GM21737 (cell line): ENCODE measurements at regions not wholly inside any gene's neighbourhood (a gene's known extent, or its start where the extent isn't known, plus 50 kb on each side); places are given as distances from the start of the nearest gene placed in this dataset.
"Not testable (repeated sequence)": the region's sequence is repeated elsewhere in the genome, so short reads cannot be mapped to it uniquely, and the experiment has no call there.

ENCODE experiments used
- ATAC-seq: cut with Tn5 transposase; IDR thresholded peaks from one replicate; pipeline ENCODE4 v1.9.1; 2021; ENCODE audit warnings: mild to moderate bottlenecking, moderate library complexity; ENCODE audit not compliant: unreplicated experiment

- not testable (repeated sequence) for ATAC-seq
Observed at GRCh38 chr1:166602801-166603200, 236.5 kb upstream of the POGK start.

- no peak for ATAC-seq
Observed at GRCh38 chr1:166603296-166603695, 236.0 kb upstream of the POGK start.

DNA sequence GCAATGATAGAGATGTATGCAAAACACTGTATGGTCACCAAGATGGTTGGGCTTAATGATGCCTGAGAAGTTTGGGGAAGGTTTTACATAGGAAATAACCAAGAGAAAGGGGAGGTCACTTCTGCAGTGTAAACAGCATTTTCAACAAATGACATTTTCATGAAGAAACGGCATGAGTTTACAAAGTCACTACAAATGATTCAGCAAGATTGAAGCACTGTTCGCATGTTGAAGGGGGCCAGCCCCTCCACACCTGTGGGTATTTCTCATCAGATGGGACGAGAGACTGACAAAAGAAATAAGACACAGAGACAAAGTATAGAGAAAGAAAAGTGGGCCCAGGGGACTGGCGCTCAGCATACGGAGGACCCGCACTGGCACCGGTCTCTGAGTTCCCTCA lies 234.1 kb upstream of the POGK start:
- ATAC-seq: no peak

DNA sequence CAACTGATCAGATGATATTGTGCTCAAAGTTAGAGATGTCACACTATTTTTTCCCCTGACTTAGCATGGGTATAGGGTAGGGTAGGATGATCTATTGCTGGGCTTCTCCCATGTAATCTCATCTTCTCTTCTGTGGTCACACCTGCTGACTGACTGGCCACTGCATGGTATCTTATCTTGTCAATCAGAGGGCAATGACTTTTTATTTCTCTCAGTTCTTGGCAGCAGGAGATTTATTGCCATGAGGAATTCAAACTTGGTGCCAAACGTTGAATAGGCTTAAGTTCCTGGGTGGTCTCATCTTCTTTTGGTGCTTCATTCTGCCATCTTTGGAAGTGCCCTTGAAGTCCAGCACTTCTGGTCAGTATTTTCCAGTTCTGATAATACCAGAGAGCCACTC lies 226.4 kb upstream of the POGK start:
- ATAC-seq: no peak

DNA sequence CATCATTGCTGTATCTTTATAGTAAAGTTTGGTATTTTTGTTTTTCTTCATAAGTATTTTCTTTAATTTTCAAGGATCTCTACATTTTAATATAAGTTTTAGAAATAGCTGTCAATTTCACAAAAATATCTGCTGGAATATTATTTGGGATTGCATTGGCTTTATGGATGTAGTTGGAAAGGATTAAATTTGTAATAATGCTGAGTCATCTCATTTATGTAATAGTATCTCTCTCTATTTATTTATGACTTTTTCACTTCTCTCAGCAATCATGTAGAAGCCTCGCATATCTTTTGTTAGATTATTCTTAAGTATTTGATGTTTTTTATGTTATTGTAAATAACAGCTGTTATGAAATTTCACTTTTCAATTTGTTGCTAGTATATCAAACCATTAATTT lies 223.1 kb upstream of the POGK start:
- no peak for ATAC-seq

GRCh38 chr1:166626711-166627110 lies 212.6 kb upstream of the POGK start:
- no peak for ATAC-seq

GRCh38 chr1:166627558-166627957 lies 211.7 kb upstream of the POGK start:
- ATAC-seq: no peak

DNA sequence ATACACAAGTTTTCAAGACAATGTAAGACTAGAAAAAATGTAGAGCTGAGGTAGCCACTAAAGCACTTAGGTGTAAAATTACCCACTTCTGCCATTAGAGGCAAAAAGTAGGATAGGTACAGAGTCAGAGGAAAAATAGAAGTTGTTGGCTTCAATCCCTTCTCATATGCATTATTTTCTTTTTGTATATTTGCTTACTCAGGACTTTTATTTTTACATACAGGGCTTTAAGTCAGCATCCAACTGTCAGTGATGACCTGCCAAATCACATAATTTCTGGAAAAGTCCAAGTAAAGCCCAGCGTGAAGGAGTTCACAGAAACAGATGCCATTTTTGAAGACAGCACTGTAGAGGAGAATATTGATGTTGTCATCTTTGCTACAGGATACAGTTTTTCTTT lies 211.0 kb upstream of the POGK start:
- no peak for ATAC-seq

GRCh38 chr1:166629946-166630345 lies 209.3 kb upstream of the POGK start:
- no peak for ATAC-seq

GRCh38 chr1:166630369-166630768 lies 208.9 kb upstream of the POGK start:
- ATAC-seq: no peak

- no peak for ATAC-seq
Observed at GRCh38 chr1:166638137-166638536, 201.1 kb upstream of the POGK start.

DNA sequence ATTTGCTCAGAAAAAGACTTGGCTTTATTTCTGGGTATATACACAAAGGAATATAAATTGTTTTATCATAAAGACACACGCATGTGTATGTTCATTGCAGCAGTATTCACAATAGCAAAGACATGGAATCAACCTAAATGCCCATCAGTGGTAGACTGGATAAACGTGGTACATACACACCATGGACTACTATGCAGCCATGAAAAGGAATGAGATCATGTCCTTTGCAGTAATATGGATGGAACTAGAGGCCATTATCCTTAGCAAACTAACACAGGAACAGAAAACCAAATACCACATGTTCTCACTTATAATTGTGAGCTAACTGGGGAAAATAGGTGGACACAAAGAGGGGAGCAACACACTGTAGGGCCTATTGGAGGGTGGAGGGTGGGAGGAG lies 182.0 kb upstream of the POGK start:
- not testable (repeated sequence) for ATAC-seq

DNA sequence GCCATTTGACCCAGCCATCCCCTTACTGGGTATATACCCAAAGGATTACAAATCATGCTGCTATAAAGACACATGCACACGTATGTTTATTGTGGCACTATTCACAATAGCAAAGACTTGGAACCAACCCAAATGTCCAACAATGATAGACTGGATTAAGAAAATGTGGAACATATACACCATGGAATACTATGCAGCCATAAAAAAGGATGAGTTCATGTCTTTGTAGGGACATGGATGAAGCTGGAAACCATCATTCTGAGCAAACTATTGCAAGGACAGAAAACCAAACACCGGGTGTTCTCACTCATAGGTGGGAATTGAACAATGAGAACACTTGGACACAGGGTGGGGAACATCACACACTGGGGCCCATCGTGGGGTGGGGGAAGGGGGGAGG lies 172.5 kb upstream of the POGK start:
- not testable (repeated sequence) for ATAC-seq

GRCh38 chr1:166667600-166667999 lies 171.7 kb upstream of the POGK start:
- not testable (repeated sequence) for ATAC-seq

DNA sequence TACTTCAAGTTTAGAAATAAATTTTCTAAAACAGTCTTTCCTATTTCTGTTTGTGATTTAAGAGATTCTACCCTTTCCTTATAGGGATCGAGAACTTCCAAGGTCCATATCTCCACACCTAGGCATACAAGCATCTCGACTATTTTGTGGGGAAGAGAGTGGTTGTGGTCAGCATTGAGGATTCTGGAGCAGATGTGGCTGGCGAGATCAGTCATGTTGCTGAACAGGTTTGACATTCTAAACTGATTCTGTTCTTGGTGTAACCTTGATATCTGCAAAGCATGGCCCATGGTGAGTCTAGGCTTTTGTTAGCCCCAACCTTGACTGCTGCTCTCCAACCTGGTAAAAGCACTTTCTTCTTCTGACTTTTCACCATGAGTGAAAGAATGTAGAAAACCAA lies 167.6 kb upstream of the POGK start:
- no peak for ATAC-seq

GRCh38 chr1:166673722-166674121 lies 165.6 kb upstream of the POGK start:
- no peak for ATAC-seq

DNA sequence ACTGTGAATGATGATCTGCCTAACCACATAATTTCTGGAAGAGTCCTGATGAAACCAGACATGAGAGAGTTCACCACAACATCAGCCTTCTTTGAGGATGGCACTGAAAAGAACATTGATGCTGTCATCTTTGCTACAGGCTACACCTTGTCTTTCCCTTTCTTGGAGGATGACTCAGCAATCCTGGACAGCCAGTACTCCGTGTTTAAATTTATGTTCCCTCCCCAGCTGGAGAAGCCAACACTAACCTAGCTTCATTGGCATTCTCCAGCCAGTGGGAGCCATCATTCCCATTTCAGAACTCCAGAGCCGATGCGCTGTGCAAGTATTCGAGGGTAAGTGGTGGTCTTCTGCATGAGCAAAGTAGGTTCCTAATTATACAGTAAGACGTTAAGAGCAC lies 164.1 kb upstream of the POGK start:
- no peak for ATAC-seq

DNA sequence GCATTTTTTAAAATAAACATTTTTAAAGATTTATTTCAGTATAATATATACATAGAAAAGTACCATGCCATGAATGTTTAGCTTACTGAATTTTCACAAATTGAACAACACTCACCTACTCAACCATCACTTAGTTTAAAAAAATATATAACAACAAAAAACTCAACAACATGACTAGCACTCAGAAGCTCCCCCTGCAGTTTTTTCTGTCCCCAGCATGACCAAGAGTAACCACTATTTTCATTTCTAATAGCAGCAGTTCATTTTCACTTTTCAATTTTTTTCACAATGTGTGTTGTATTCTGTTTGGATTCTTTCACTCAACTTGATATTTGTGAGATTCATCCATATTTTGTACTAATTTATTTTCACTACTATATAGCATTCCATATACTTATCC lies 162.3 kb upstream of the POGK start:
- no peak for ATAC-seq

DNA sequence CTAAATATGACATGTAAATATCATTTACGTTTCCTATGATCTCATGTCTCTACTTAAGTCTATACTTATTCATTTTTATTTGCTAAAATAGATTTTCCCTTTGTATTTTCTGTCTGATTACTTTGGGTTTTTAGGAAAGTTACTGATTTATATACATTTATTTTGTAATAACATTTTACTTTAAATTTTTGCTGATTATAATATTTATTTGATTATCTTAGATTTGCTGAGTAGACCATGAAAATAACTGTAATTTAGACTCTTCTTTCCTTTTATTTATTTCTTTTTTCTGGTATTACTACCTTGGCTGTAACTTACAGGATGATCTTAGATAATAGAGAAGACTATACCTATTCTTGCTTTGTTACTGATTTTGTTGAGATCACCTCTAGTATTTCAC lies 159.9 kb upstream of the POGK start:
- no peak for ATAC-seq

DNA sequence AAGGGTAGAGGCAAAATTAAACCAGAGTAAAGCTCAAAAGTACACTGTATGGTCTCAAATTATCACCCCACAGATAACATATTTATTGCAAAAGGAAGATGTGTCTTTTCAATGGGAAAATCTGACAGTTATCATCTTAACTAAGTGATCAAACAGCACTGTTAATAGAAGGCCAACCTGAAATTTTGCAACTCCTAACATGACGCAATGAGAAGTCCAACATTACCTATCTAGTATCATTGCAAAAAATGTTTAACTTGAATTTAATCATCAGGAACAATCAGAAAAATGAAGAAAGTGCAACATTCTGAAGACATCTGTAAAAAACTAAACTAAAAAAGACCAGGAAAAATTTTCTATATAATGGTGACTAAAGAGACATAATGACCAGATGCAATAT lies 156.7 kb upstream of the POGK start:
- ATAC-seq: no peak

DNA sequence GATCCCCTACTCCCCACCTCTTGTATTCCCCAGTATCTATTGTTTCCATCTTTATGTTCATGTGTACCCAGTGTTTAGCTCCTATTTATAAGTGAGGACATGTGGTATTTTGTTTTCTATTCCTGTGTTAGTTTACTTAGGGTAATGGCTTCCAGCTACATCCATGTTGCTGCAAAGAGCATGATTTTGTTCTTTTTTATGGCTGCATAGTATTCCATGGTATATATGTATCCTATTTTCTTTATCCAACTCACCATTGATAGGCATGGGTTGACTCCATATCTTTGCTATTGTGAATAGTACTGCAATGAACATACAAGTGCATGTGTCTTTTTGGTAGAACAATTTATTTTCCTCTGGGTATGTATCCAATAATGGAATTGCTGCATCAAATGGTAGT lies 154.6 kb upstream of the POGK start:
- not testable (repeated sequence) for ATAC-seq

DNA sequence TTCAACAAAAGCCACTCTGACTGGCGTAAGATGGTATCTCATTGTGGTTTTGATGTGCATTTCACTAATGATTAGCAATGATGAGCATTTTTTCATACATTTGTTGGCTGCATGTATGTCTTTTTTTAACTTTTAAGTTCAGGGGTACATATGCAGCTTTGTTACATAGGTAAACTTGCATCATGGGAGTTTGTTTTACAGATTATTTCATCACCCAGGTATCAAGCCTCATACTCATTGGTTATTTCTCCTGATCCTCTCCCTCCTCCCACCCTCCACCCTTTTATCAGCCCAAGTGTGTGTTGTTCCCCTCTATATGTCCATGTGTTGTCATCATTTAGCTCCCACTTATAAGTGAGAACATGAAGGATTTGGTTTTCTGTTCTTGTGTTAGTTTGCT lies 154.1 kb upstream of the POGK start:
- no peak for ATAC-seq

DNA sequence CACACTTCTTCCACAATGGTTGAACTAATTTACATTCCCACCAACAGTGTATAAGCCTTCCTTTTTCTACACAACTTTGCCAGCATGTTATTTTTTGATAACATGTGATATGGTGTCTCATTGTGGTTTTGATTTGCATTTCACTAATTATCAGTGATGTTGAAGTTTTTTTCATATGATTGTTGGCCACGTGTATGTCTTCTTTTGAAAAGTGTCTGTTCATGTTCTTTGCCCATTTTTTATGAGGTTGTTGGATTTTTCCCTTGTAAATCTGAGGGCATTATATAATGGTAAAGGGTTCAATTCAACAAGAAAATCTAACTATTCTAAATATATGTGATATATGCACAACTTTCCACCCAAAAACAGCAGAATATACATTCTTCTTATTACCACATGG lies 153.4 kb upstream of the POGK start:
- ATAC-seq: not testable (repeated sequence)

GRCh38 chr1:166690596-166690995 lies 148.7 kb upstream of the POGK start:
- not testable (repeated sequence) for ATAC-seq
